Mesenchymal stem cell (in vitro differentiated cells and primary cell): ENCODE measurements at regions not wholly inside any gene's neighbourhood (a gene's known extent, or its start where the extent isn't known, plus 50 kb on each side); places are given as distances from the start of the nearest gene placed in this dataset.

Experiments used
- DNase-seq: peaks from one replicate; pipeline ENCODE4 v3.0.0-alpha.2; 2013
- H2AFZ ChIP-seq: one replicate; pipeline ENCODE4 v1.6.1; 2013; ENCODE audit warnings: low read depth, mild to moderate bottlenecking, control low read depth, inconsistent platforms, low read length, moderate library complexity
- H2AK5ac ChIP-seq: 2 replicates; pipeline ENCODE4 v1.6.1; 2013; ENCODE audit warnings: low read length, moderate library complexity, mild to moderate bottlenecking, inconsistent platforms; ENCODE audit not compliant: severe bottlenecking
- H2BK120ac ChIP-seq: one replicate; pipeline ENCODE4 v1.6.1; 2013; ENCODE audit warnings: low read depth, mild to moderate bottlenecking, inconsistent platforms, low read length, moderate library complexity
- H2BK12ac ChIP-seq, 2 experiments: one replicate each; pipeline ENCODE4 v1.6.1; 2013; ENCODE audit warnings: inconsistent platforms in 2 of 2, low read length in 2 of 2, mild to moderate bottlenecking in 2 of 2, moderate library complexity in 2 of 2, control low read depth in 1 of 2
- H2BK15ac ChIP-seq: one replicate; pipeline ENCODE4 v1.6.1; 2013; ENCODE audit warnings: mild to moderate bottlenecking, low read depth, inconsistent platforms; ENCODE audit not compliant: poor library complexity, severe bottlenecking
- H2BK5ac ChIP-seq: 2 replicates; pipeline ENCODE4 v1.6.1; 2013; ENCODE audit warnings: low read depth, mild to moderate bottlenecking, low read length, control low read depth, inconsistent platforms; ENCODE audit not compliant: poor library complexity, severe bottlenecking
- H3K14ac ChIP-seq, 2 experiments: one replicate each; pipeline ENCODE4 v1.6.1; 2013; ENCODE audit warnings: inconsistent platforms in 2 of 2, low read length in 2 of 2, control low read depth in 1 of 2, mild to moderate bottlenecking in 1 of 2, moderate library complexity in 1 of 2
- H3K18ac ChIP-seq, 2 experiments: one replicate each; pipeline ENCODE4 v1.6.1; 2013; ENCODE audit warnings: inconsistent platforms in 2 of 2, low read length in 2 of 2, control low read depth in 1 of 2, low read depth in 1 of 2, mild to moderate bottlenecking in 1 of 2
- H3K23ac ChIP-seq, 2 experiments: one replicate each; pipeline ENCODE4 v1.6.1; 2013; ENCODE audit warnings: inconsistent platforms in 2 of 2, low read length in 2 of 2, mild to moderate bottlenecking in 2 of 2, moderate library complexity in 2 of 2, control low read depth in 1 of 2
- H3K27ac ChIP-seq: 2 replicates; pipeline ENCODE4 v1.5.1; 2013; ENCODE audit warnings: mild to moderate bottlenecking, moderate library complexity, low read length, control low read depth, inconsistent platforms; ENCODE audit not compliant: poor library complexity, severe bottlenecking
- H3K27me3 ChIP-seq, 2 experiments: 2 replicates each; pipeline versions ENCODE4 v1.6.1 to v1.7.0; 2013; ENCODE audit warnings: low read length in 2 of 2, mild to moderate bottlenecking in 2 of 2, moderate library complexity in 2 of 2, control low read depth in 1 of 2, inconsistent platforms in 1 of 2; ENCODE audit not compliant: control insufficient read depth in 1 of 2, insufficient read depth in 1 of 2
- H3K36me3 ChIP-seq, 2 experiments: 2 replicates each; pipeline versions ENCODE4 v1.6.1 to v1.7.0; 2013; ENCODE audit warnings: low read length in 2 of 2, control low read depth in 1 of 2, inconsistent platforms in 1 of 2, low read depth in 1 of 2, mild to moderate bottlenecking in 1 of 2; ENCODE audit not compliant: insufficient read depth in 2 of 2, control insufficient read depth in 1 of 2
- H3K4ac ChIP-seq, 2 experiments: one replicate each; pipeline ENCODE4 v1.6.1; 2013; ENCODE audit warnings: inconsistent platforms in 2 of 2, low read length in 2 of 2, mild to moderate bottlenecking in 2 of 2, moderate library complexity in 2 of 2, control low read depth in 1 of 2, low read depth in 1 of 2
- H3K4me1 ChIP-seq: 2 replicates; pipeline ENCODE4 v1.6.1; 2013; ENCODE audit warnings: low read depth, low read length, control low read depth; ENCODE audit not compliant: control insufficient read depth, insufficient read depth
- H3K4me2 ChIP-seq: 2 replicates; pipeline ENCODE4 v1.6.1; 2013; ENCODE audit warnings: low read length, mild to moderate bottlenecking, inconsistent platforms; ENCODE audit not compliant: poor library complexity, severe bottlenecking
- H3K4me3 ChIP-seq, 2 experiments: 2 replicates each; pipeline versions ENCODE4 v1.5.1 to v1.7.0; 2013; ENCODE audit warnings: low read length in 2 of 2, mild to moderate bottlenecking in 2 of 2, control low read depth in 1 of 2, low read depth in 1 of 2; ENCODE audit not compliant: insufficient read depth in 1 of 2
- H3K79me1 ChIP-seq: replicated peaks from 2 replicates; pipeline ENCODE4 v1.6.1; 2013; ENCODE audit warnings: mild to moderate bottlenecking, control low read depth, low read length, inconsistent platforms; ENCODE audit not compliant: poor library complexity, severe bottlenecking
- H3K9ac ChIP-seq: 2 replicates; pipeline ENCODE4 v1.7.0; 2013; ENCODE audit warnings: mild to moderate bottlenecking, low read length, moderate library complexity
- H3K9me3 ChIP-seq: 2 replicates; pipeline ENCODE4 v1.7.0; 2013; ENCODE audit warnings: mild to moderate bottlenecking, low read length; ENCODE audit not compliant: control insufficient read depth
- H4K8ac ChIP-seq: one replicate; pipeline ENCODE4 v1.6.1; 2013; ENCODE audit warnings: inconsistent platforms, mild to moderate bottlenecking, low read length, moderate library complexity
- H4K91ac ChIP-seq: one replicate; pipeline ENCODE4 v1.6.1; 2013; ENCODE audit warnings: mild to moderate bottlenecking, low read length, inconsistent platforms
- WGBS: methylation state at CpG from one replicate; pipeline ENCODE4 v1.1.7; 2013; ENCODE audit warnings: mixed read lengths; 5-methylcytosine and 5-hydroxymethylcytosine counted together

GRCh38 chr12:91630596-91631293 lies 448.1 kb upstream of the DCN start:
- H2AFZ ChIP-seq, result no peak overlapping the region
- H3K23ac ChIP-seq, result no peak overlapping the region
- no peak overlapping the region for H3K9ac ChIP-seq
- H3K9me3 ChIP-seq, result no peaks in the 10 kb centered on the region
- no peak overlapping the region for H3K27ac ChIP-seq
- H3K4me1 ChIP-seq, result no peaks in the 10 kb centered on the region
- no peaks in the 10 kb centered on the region for H3K27me3 ChIP-seq
- no peak overlapping the region for H4K8ac ChIP-seq
- no peak overlapping the region for H3K18ac ChIP-seq
- no peak overlapping the region for H2BK12ac ChIP-seq
- 89% methylated on average over 3 of the region's 3 CpGs for whole genome bisulfite sequencing
- peaks cover 0 to 3% of the 10 kb centered on the region in 2 experiments for H3K36me3 ChIP-seq
- H4K91ac ChIP-seq, result no peak overlapping the region
- no peak overlapping the region for H3K4ac ChIP-seq
- H2BK15ac ChIP-seq, result no peak overlapping the region
- no peak overlapping the region for H3K14ac ChIP-seq
- no peak overlapping the region for H2BK5ac ChIP-seq
- DNase-seq, result no peak
- no peak overlapping the region for H3K4me3 ChIP-seq
- no peak overlapping the region for H2BK120ac ChIP-seq
- no peak overlapping the region for H2AK5ac ChIP-seq
- H3K79me1 ChIP-seq, result no peaks in the 10 kb centered on the region
- no peak overlapping the region for H3K4me2 ChIP-seq

- H3K9me3 ChIP-seq, result no peaks in the 10 kb centered on the region
- H3K4me3 ChIP-seq, result no peak overlapping the region
- H3K4ac ChIP-seq, result no peak overlapping the region
- no peak overlapping the region for H2AK5ac ChIP-seq
- peaks cover 0 to 3% of the 10 kb centered on the region in 2 experiments for H3K36me3 ChIP-seq
- no peak overlapping the region for H3K4me2 ChIP-seq
- no peak overlapping the region for H2AFZ ChIP-seq
- H3K4me1 ChIP-seq, result no peaks in the 10 kb centered on the region
- no peak overlapping the region for H3K23ac ChIP-seq
- no peaks in the 10 kb centered on the region for H3K27me3 ChIP-seq
- no peak overlapping the region for H4K91ac ChIP-seq
- no peak overlapping the region for H3K18ac ChIP-seq
- no peak overlapping the region for H2BK12ac ChIP-seq
- no peak overlapping the region for H2BK5ac ChIP-seq
- H3K9ac ChIP-seq, result no peak overlapping the region
- no peak overlapping the region for H3K14ac ChIP-seq
- H2BK120ac ChIP-seq, result no peak overlapping the region
- H2BK15ac ChIP-seq, result no peak overlapping the region
- DNase-seq, result no peak
- H3K27ac ChIP-seq, result no peak overlapping the region
- no peak overlapping the region for H4K8ac ChIP-seq
- 77% methylated on average over 3 of the region's 5 CpGs for WGBS
- no peaks in the 10 kb centered on the region for H3K79me1 ChIP-seq
Observed at GRCh38 chr12:91630083-91630482, 447.5 kb upstream of the DCN start.

- Histone ChIP-seq H3K23ac (no peak overlapping the region), H3K18ac (no peak overlapping the region), H2AFZ (no peak overlapping the region), H3K79me1 (no peaks in the 10 kb centered on the region), H2BK120ac (no peak overlapping the region), H4K91ac (no peak overlapping the region), H3K27me3 (no peaks in the 10 kb centered on the region), H3K36me3 (peaks cover 0 to 3% of the 10 kb centered on the region in 2 experiments), H3K4me1 (no peaks in the 10 kb centered on the region), H3K4me3 (no peak overlapping the region), H3K4ac (no peak overlapping the region), H3K9me3 (no peaks in the 10 kb centered on the region), H2BK12ac (no peak overlapping the region), H3K4me2 (no peak overlapping the region), H2BK5ac (no peak overlapping the region), H2AK5ac (no peak overlapping the region), H3K9ac (no peak overlapping the region), H3K27ac (no peak overlapping the region), H4K8ac (no peak overlapping the region), H3K14ac (no peak overlapping the region), H2BK15ac (no peak overlapping the region)
- no CpG with 5 or more reads among the region's 2 CpGs for whole genome bisulfite sequencing
- DNase-seq, result no peak
Observed at GRCh38 chr12:91629440-91629839, 446.8 kb upstream of the DCN start.

DNA sequence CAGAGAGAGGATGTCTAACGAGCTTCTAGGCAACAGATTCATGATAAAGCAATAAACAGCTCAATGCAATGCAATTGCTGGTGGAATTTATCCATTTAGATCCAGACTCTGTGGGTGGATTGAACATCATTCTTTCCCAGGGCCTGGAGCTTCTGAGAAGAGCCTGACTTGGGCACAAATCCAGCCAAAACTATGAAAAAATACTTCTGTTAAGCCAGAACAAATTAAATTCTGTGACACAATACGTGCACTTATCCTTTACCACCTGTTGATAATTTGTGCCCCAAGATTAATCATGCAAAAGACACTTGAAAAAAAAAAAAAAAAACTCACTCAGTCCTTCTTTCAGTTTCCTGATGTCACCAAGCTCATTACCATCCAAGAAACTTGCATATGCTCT lies 446.0 kb upstream of the DCN start:
- 80% methylated on average over 2 of the region's 2 CpGs for WGBS
- Histone ChIP-seq H2AK5ac (no peak overlapping the region), H4K91ac (no peak overlapping the region), H3K14ac (no peak overlapping the region), H3K4me2 (no peak overlapping the region), H2BK5ac (no peak overlapping the region), H3K4ac (no peak overlapping the region), H3K36me3 (no peaks in the 10 kb centered on the region), H2BK12ac (no peak overlapping the region), H3K27ac (no peak overlapping the region), H3K18ac (no peak overlapping the region), H3K23ac (no peak overlapping the region), H4K8ac (no peak overlapping the region), H2AFZ (no peak overlapping the region), H3K9me3 (no peaks in the 10 kb centered on the region), H3K9ac (no peak overlapping the region), H3K4me3 (no peak overlapping the region), H3K79me1 (no peaks in the 10 kb centered on the region), H3K27me3 (no peaks in the 10 kb centered on the region), H3K4me1 (no peaks in the 10 kb centered on the region), H2BK120ac (no peak overlapping the region), H2BK15ac (no peak overlapping the region)
- DNase-seq, result no peak
